IMR-90 (cell line): ENCODE measurements at regions not wholly inside any gene's neighbourhood (a gene's known extent, or its start where the extent isn't known, plus 50 kb on each side); places are given as distances from the start of the nearest gene placed in this dataset.

ENCODE experiments used
- ATAC-seq: fragments of 200-7000 bp; cut with Tn5 transposase; 2 replicates; pipeline ENCODE4 v1.9.1; 2020; ENCODE audit warnings: low read depth, mild to moderate bottlenecking, moderate library complexity
- BruUV-seq: library from RNA; stranded (reverse); fragments of 400-500 nt; replicated peaks from 2 replicates; lab custom pipeline; 2021; lab: Mats Ljungman, UMichigan
- CTCF ChIA-PET: fragments of 300-600 bp; formaldehyde crosslinking; extraction: SDS; loops from one replicate; lab custom pipeline; 2021; ENCODE audit warnings: antibody characterized with exemption; lab: Yijun Ruan, JAX
- POLR2A ChIA-PET: fragments of 300-600 bp; sonication (Branson Sonifier 250); formaldehyde crosslinking; loops from one replicate; lab custom pipeline; 2022; ENCODE audit warnings: antibody characterized with exemption; ENCODE audit not compliant: unreplicated experiment; lab: Charles Lee
- DNase-seq: peaks from one replicate; pipeline ENCODE4 v3.0.0; 2013
- H2AFZ ChIP-seq: replicated peaks from 2 replicates; pipeline ENCODE3; 2013; ENCODE audit warnings: low read length, mild to moderate bottlenecking; ENCODE audit not compliant: poor library complexity
- H2AK5ac ChIP-seq: 2 replicates; pipeline ENCODE4 v1.6.1; 2013; ENCODE audit warnings: low read depth, low read length, inconsistent platforms
- H2AK9ac ChIP-seq: replicated peaks from 2 replicates; pipeline ENCODE3; 2013; ENCODE audit warnings: mild to moderate bottlenecking, low read depth, low read length, moderate library complexity; ENCODE audit not compliant: poor library complexity
- H2BK120ac ChIP-seq: 2 replicates; pipeline ENCODE4 v1.6.1; 2013; ENCODE audit warnings: low read depth, low read length, inconsistent platforms
- H2BK15ac ChIP-seq: 3 replicates; pipeline ENCODE4 v1.6.1; 2013; ENCODE audit warnings: low read depth, low read length, inconsistent platforms
- H2BK20ac ChIP-seq: 2 replicates; pipeline ENCODE4 v1.6.1; 2013; ENCODE audit warnings: low read depth, mild to moderate bottlenecking, inconsistent platforms, low read length, moderate library complexity
- H2BK5ac ChIP-seq: 2 replicates; pipeline ENCODE4 v1.6.1; 2013; ENCODE audit warnings: mild to moderate bottlenecking, low read depth, low read length, inconsistent platforms; ENCODE audit not compliant: poor library complexity, severe bottlenecking
- H3K14ac ChIP-seq: replicated peaks from 2 replicates; pipeline ENCODE4 v1.6.1; 2013; ENCODE audit warnings: low read depth, low read length, inconsistent platforms
- H3K18ac ChIP-seq: 2 replicates; pipeline ENCODE4 v1.6.1; 2013; ENCODE audit warnings: low read depth, low read length, control low read depth
- H3K23ac ChIP-seq: 2 replicates; pipeline ENCODE4 v1.6.1; 2013; ENCODE audit warnings: low read depth, low read length, inconsistent platforms
- H3K27ac ChIP-seq: 2 replicates; pipeline ENCODE4 v1.5.1; 2013; ENCODE audit warnings: mild to moderate bottlenecking, control low read depth, low read length; ENCODE audit not compliant: insufficient read depth
- H3K27me3 ChIP-seq: 2 replicates; pipeline ENCODE4 v1.6.1; 2013; ENCODE audit warnings: low read length; ENCODE audit not compliant: control insufficient read depth, insufficient read depth
- H3K36me3 ChIP-seq: 2 replicates; pipeline ENCODE4 v1.6.1; 2013; ENCODE audit warnings: low read length, mixed read lengths; ENCODE audit not compliant: control insufficient read depth, insufficient read depth
- H3K4ac ChIP-seq: 2 replicates; pipeline ENCODE4 v1.6.1; 2013; ENCODE audit warnings: low read depth, low read length, inconsistent platforms
- H3K4me1 ChIP-seq: 2 replicates; pipeline ENCODE4 v1.6.1; 2013; ENCODE audit warnings: low read length, mixed read lengths; ENCODE audit not compliant: control insufficient read depth, insufficient read depth
- H3K4me2 ChIP-seq: 2 replicates; pipeline ENCODE4 v1.6.1; 2013; ENCODE audit warnings: low read depth, mild to moderate bottlenecking, control low read depth, low read length, moderate library complexity
- H3K4me3 ChIP-seq: 2 replicates; pipeline ENCODE4 v1.5.1; 2013; ENCODE audit warnings: low read depth, mild to moderate bottlenecking, control low read depth, low read length, moderate library complexity; ENCODE audit not compliant: insufficient read depth
- H3K56ac ChIP-seq: 2 replicates; pipeline ENCODE4 v1.6.1; 2013; ENCODE audit warnings: low read length, inconsistent platforms; ENCODE audit not compliant: insufficient read depth; ENCODE audit errors: extremely low read depth
- H3K79me1 ChIP-seq, 2 experiments: 2 replicates each; pipeline ENCODE4 v1.6.1; 2013; ENCODE audit warnings: low read length in 2 of 2, inconsistent platforms in 1 of 2, low read depth in 1 of 2
- H3K9ac ChIP-seq: 2 replicates; pipeline ENCODE4 v1.6.1; 2013; ENCODE audit warnings: low read depth, low read length, control low read depth
- H3K9me1 ChIP-seq: 2 replicates; pipeline ENCODE4 v1.6.1; 2013; ENCODE audit warnings: low read length, inconsistent platforms; ENCODE audit not compliant: insufficient read depth
- H3K9me3 ChIP-seq: 2 replicates; pipeline ENCODE4 v1.6.1; 2013; ENCODE audit warnings: low read length; ENCODE audit not compliant: control insufficient read depth, insufficient read depth
- H4K20me1 ChIP-seq: 2 replicates; pipeline ENCODE4 v1.6.1; 2013; ENCODE audit warnings: low read length, inconsistent platforms; ENCODE audit not compliant: insufficient read depth
- H4K5ac ChIP-seq: 2 replicates; pipeline ENCODE4 v1.6.1; 2013; ENCODE audit warnings: mild to moderate bottlenecking, low read depth, low read length, control low read depth
- H4K8ac ChIP-seq, 2 experiments: 2 replicates each; pipeline ENCODE4 v1.6.1; 2013; ENCODE audit warnings: low read depth in 2 of 2, low read length in 2 of 2, control low read depth in 1 of 2, inconsistent platforms in 1 of 2
- H4K91ac ChIP-seq: 2 replicates; pipeline ENCODE4 v1.6.1; 2013; ENCODE audit warnings: low read depth, low read length, inconsistent platforms; ENCODE audit not compliant: insufficient read depth
- CEBPB ChIP-seq: IDR thresholded peaks from 2 replicates; pipeline ENCODE4 v1.6.1; 2012; ENCODE audit warnings: low read depth, low read length, improper control_type of control experiment
- ELK1 ChIP-seq: fragments of 150-350 bp; IDR thresholded peaks from 2 replicates; pipeline ENCODE4 v1.6.1; 2016; ENCODE audit warnings: low read depth, mild to moderate bottlenecking, low read length, moderate library complexity, borderline replicate concordance
- FOS ChIP-seq: fragments of 150-350 bp; IDR thresholded peaks from 2 replicates; pipeline ENCODE4 v1.6.1; 2016; ENCODE audit warnings: low read depth, low read length
- MAFK ChIP-seq: IDR thresholded peaks from 2 replicates; pipeline ENCODE4 v1.6.1; 2012; ENCODE audit warnings: low read depth, low read length, improper control_type of control experiment
- MAZ ChIP-seq: IDR thresholded peaks from 2 replicates; pipeline ENCODE4 v1.6.1; 2012; ENCODE audit warnings: low read depth, mild to moderate bottlenecking, low read length, improper control_type of control experiment, moderate library complexity, borderline replicate concordance
- NFE2L2 ChIP-seq: fragments of 150-350 bp; IDR thresholded peaks from 2 replicates; pipeline ENCODE4 v1.6.1; 2016; ENCODE audit warnings: low read depth, mild to moderate bottlenecking, low read length
- RAD21 ChIP-seq: IDR thresholded peaks from 2 replicates; pipeline ENCODE4 v1.6.1; 2012; ENCODE audit warnings: low read length, improper control_type of control experiment
- SMC3 ChIP-seq: fragments of 150-350 bp; IDR thresholded peaks from 2 replicates; pipeline ENCODE4 v1.6.1; 2016; ENCODE audit warnings: low read depth, mild to moderate bottlenecking, antibody characterized with exemption, low read length, moderate library complexity
- WGBS, 2 experiments: methylation state at CpG; one replicate each; pipeline versions ENCODE4 v1.1.5 to v1.1.7; 2013; ENCODE audit warnings: missing lambda C conversion rate in 2 of 2; ENCODE audit not compliant: insufficient read length in 1 of 2; ENCODE audit errors: extremely low coverage in 2 of 2; 5-methylcytosine and 5-hydroxymethylcytosine counted together
- dilution Hi-C: fragments of 300-500 bp; cut with HindIII; formaldehyde crosslinking; loops from one replicate; pipeline ENCODE4 v1.14.3; 2018; ENCODE audit warnings: low sequenced_read_pairs; ENCODE audit not compliant: unreplicated experiment
- in situ Hi-C: fragments of 300-500 bp; cut with MboI; formaldehyde crosslinking; loops from 3 replicates; pipeline ENCODE4 v1.14.3; 2019; ENCODE audit warnings: low sequenced_read_pairs, inconsistent platforms, mixed read lengths
- intact Hi-C: fragments of 100-400 bp; cut with micrococcal nuclease; formaldehyde crosslinking; loops from 2 replicates; pipeline ENCODE4 v1.10.0; 2022
- TF ChIP-seq, protein P1 (sequence below): conservative IDR thresholded peaks from 2 replicates; pipeline ENCODE4 v1.5.1; 2012; ENCODE audit warnings: mild to moderate bottlenecking, low read depth, low read length, improper control_type of control experiment
- TF ChIP-seq, protein P2 (sequence below): fragments of 150-350 bp; IDR thresholded peaks from 2 replicates; pipeline ENCODE4 v1.6.1; 2017; ENCODE audit warnings: mild to moderate bottlenecking, antibody characterized with exemption, low read length, low read depth

DNA sequence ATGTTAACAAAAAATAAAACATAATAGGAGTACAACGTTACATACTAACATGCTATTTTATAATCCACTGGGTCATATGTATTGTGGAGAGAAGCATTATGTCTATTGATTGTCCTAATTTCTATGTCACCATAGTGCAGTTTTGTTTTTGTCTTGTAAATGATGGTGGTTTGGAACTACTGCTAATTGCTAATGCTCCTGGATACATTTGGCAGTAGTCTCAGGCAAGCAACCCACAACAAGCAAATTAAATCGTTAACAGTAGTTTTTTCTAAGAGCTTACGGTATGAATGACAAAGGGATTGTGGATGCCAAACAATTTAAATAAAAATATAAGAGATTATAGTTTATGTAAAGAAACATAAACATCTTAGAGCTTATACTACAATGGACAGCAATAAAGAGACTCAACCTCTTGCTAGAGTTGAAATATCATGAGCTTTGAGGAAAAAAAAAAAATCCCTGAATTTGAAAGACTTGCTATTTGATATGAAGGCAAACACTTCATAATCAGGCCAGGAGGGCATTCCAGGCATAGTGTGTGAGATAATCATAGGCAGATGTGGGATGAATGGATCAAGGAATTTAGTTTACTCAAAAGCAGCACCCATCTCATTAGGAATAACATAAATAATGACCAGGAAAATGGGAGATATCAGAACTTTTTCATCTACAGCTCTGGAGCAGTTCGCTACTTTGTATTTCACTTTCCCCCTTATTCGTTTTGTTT is 181.3 kb downstream of the CCDC59 start:
- H3K56ac ChIP-seq, result no peak overlapping the region
- H4K5ac ChIP-seq, result no peak overlapping the region
- H3K4me2 ChIP-seq, result no peak overlapping the region
- no peaks in the 10 kb centered on the region for H3K9me1 ChIP-seq
- H4K8ac ChIP-seq, result no peak overlapping the region
- TF ChIP-seq CEBPB, result no peak
- no peak for TF ChIP-seq FOS
- no peak for TF ChIP-seq ELK1
- no peak for TF ChIP-seq MAZ
- no peak for TF ChIP-seq MAFK
- TF ChIP-seq RAD21, result no peak
- TF ChIP-seq, protein P1, sequence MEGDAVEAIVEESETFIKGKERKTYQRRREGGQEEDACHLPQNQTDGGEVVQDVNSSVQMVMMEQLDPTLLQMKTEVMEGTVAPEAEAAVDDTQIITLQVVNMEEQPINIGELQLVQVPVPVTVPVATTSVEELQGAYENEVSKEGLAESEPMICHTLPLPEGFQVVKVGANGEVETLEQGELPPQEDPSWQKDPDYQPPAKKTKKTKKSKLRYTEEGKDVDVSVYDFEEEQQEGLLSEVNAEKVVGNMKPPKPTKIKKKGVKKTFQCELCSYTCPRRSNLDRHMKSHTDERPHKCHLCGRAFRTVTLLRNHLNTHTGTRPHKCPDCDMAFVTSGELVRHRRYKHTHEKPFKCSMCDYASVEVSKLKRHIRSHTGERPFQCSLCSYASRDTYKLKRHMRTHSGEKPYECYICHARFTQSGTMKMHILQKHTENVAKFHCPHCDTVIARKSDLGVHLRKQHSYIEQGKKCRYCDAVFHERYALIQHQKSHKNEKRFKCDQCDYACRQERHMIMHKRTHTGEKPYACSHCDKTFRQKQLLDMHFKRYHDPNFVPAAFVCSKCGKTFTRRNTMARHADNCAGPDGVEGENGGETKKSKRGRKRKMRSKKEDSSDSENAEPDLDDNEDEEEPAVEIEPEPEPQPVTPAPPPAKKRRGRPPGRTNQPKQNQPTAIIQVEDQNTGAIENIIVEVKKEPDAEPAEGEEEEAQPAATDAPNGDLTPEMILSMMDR, result no peak
- TF ChIP-seq SMC3, result no peak
- TF ChIP-seq, protein P2, sequence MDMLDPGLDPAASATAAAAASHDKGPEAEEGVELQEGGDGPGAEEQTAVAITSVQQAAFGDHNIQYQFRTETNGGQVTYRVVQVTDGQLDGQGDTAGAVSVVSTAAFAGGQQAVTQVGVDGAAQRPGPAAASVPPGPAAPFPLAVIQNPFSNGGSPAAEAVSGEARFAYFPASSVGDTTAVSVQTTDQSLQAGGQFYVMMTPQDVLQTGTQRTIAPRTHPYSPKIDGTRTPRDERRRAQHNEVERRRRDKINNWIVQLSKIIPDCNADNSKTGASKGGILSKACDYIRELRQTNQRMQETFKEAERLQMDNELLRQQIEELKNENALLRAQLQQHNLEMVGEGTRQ, result no peak
- no peak for TF ChIP-seq NFE2L2
- intact Hi-C loops (no loop called here), in situ Hi-C loops (no loop called here), dilution Hi-C loops (no loop called here)
- no peaks in the 10 kb centered on the region for H3K4me1 ChIP-seq
- no peak overlapping the region for H2AFZ ChIP-seq
- no peak overlapping the region for H3K27ac ChIP-seq
- no peak overlapping the region for H3K9ac ChIP-seq
- no peak overlapping the region for H3K18ac ChIP-seq
- no peak overlapping the region for H3K14ac ChIP-seq
- H3K79me1 ChIP-seq, result no peaks in the 10 kb centered on the region
- H4K20me1 ChIP-seq, result no peaks in the 10 kb centered on the region
- H3K4me3 ChIP-seq, result no peak overlapping the region
- no peak overlapping the region for H2BK120ac ChIP-seq
- ChIA-PET CTCF (no interaction called here), POLR2A (no interaction called here)
- DNase-seq, result no peak
- H4K91ac ChIP-seq, result no peak overlapping the region
- H3K36me3 ChIP-seq, result no peaks in the 10 kb centered on the region
- H2BK20ac ChIP-seq, result no peak overlapping the region
- no peaks in the 10 kb centered on the region for H3K27me3 ChIP-seq
- BruUV-seq, result no TSS peak
- WGBS, 2 experiments, result no CpG with 5 or more reads among the region's 5 CpGs
- H3K23ac ChIP-seq, result no peak overlapping the region
- no peak overlapping the region for H2BK15ac ChIP-seq
- no peak overlapping the region for H2AK9ac ChIP-seq
- no peak overlapping the region for H2AK5ac ChIP-seq
- ATAC-seq, result no peak
- no peak overlapping the region for H3K4ac ChIP-seq
- peaks cover 4% of the 10 kb centered on the region; the same call in 1 of the 2 replicates for H3K9me3 ChIP-seq
- H2BK5ac ChIP-seq, result no peak overlapping the region
